Ovary (tissue), 3 donors: ENCODE measurements at regions not wholly inside any gene's neighbourhood (a gene's known extent, or its start where the extent isn't known, plus 50 kb on each side); places are given as distances from the start of the nearest gene placed in this dataset.

ENCODE experiments used
- POLR2A ChIP-seq: fragments of 450-650 bp; IDR thresholded peaks from one replicate; pipeline ENCODE4 v1.6.1; 2017; ENCODE audit warnings: antibody characterized with exemption, mild to moderate bottlenecking, moderate library complexity
- TF ChIP-seq, protein P1 (sequence below), 3 donors: fragments of 450-650 bp in 2 of 3; fragments of 200-600 bp in 1 of 3; IDR thresholded peaks; one replicate each; pipeline versions ENCODE4 v1.5.1 to v1.8.0; 2016 to 2022; ENCODE audit warnings: antibody characterized with exemption in 3 of 3, mild to moderate bottlenecking in 1 of 3
- donor health status: DM: no; HTN: no; CAD: no.

DNA sequence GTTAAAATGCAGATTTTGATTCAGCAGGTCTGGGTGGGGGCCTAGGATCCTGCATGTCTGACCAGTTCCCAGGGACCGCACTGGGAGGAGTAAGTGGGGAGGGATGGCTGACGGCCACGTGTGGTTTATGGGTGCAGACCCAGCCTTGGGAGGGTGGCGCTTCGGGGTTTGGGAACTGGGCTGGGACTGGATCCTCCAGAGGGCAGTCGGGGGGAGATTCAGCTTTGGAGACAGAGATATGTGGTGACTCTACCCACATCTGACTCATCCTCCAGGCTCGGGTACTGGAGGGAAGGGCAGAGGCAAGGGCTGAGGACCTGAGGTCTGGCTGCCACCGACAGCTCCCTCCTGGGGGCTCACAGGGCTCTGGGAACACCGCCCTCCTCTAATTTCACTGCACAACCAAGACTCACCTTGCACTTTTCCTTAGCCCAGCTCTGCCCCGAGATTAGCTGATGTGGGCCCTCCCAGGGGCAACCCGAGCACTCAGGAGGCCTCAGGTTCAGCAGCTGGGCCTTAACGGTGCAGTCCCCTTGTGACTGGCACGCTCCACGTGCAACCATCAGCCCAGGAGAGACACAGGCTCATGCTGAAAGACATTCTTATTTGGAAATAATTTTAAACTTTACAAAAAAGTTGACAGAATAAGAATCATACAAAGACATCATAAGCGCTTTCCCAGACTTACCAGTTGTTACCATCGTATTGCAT lies 172.8 kb upstream of the PMEPA1 start:
- TF ChIP-seq, protein P1, sequence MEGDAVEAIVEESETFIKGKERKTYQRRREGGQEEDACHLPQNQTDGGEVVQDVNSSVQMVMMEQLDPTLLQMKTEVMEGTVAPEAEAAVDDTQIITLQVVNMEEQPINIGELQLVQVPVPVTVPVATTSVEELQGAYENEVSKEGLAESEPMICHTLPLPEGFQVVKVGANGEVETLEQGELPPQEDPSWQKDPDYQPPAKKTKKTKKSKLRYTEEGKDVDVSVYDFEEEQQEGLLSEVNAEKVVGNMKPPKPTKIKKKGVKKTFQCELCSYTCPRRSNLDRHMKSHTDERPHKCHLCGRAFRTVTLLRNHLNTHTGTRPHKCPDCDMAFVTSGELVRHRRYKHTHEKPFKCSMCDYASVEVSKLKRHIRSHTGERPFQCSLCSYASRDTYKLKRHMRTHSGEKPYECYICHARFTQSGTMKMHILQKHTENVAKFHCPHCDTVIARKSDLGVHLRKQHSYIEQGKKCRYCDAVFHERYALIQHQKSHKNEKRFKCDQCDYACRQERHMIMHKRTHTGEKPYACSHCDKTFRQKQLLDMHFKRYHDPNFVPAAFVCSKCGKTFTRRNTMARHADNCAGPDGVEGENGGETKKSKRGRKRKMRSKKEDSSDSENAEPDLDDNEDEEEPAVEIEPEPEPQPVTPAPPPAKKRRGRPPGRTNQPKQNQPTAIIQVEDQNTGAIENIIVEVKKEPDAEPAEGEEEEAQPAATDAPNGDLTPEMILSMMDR (IDR thresholded peaks at IDR 0.05), result no peak
- TF ChIP-seq POLR2A, result no peak
